OCI-LY3 (cell line): ENCODE measurements at regions not wholly inside any gene's neighbourhood (a gene's known extent, or its start where the extent isn't known, plus 50 kb on each side); places are given as distances from the start of the nearest gene placed in this dataset.

Experiments used
- CTCF ChIP-seq: fragments of 200-600, 300-600 bp; sonication (generic); IDR thresholded peaks from 2 replicates; pipeline ENCODE4 v1.5.1; 2014; ENCODE audit warnings: antibody characterized with exemption, low read length, low read depth
- EZH2phosphoT487 ChIP-seq: fragments of 200-600 bp; shearing (Covaris generic); IDR thresholded peaks from 2 replicates; pipeline ENCODE4 v1.6.1; 2018; ENCODE audit warnings: antibody characterized with exemption, mixed run types, low read depth

- TF ChIP-seq CTCF (no peak), EZH2phosphoT487 (no peak)
Observed at GRCh38 chr5:12073426-12073825, 169.2 kb upstream of the CTNND2 start.
